ENCODE measurements at regions not wholly inside any gene's neighbourhood (a gene's known extent, or its start where the extent isn't known, plus 50 kb on each side); places are given as distances from the start of the nearest gene placed in this dataset.
A peak's percentile ranks its signal among the peaks of the same experiment; 100 is the strongest.

DNA sequence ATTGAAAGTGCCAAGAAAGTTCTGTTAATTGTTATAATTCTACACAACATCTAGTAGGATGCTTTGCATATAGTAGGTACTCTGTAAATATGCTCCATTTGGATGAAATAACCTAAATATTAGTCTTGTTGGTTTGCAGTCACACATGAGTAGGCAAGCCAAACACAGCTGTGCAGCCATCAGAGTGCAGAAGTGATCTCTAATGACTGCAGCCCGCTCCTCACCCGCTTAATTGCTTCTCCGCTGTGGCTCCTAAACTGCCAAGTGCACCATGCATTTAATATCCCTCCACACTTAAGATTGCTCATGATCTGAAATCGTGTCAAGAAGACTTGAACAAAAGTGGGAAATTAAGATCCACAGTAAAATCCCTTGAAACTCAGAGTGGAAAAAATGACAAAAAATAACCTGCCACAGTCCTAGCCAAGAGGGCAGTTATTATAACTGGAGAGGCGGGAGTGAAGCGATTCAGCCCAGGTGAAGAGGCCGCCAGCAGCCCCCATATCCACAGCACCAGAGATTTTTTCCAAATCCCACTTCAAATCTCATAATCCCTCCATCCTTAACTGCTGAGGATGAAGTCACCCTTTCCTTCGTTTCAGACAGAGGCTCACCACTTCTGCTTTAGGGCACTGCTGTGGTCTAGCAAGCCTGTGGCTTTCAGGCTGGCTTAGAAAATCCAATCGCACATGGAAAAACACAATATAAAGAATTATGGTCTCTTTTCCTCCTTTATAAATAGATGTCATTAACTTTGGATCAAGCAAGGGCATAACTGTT lies 69.5 kb downstream of the TMEM30B start:
- H3K27me3 ChIP-seq (ENCODE audit: low read depth) = peaks cover 4% of the 10 kb centered on the region
- no peaks in the 10 kb centered on the region for H3K9me3 ChIP-seq
- H3K4me3 ChIP-seq = no peak overlapping the region
- H3K36me3 ChIP-seq (replicated peaks) = no peaks in the 10 kb centered on the region
- no peaks in the 10 kb centered on the region for H3K4me1 ChIP-seq
- in situ Hi-C loops (cut with MboI; ENCODE audit: low sequenced_read_pairs) = no loop called here
- DNase-seq (ENCODE audit: low spot score in 2 of 2) = no peak

DNA sequence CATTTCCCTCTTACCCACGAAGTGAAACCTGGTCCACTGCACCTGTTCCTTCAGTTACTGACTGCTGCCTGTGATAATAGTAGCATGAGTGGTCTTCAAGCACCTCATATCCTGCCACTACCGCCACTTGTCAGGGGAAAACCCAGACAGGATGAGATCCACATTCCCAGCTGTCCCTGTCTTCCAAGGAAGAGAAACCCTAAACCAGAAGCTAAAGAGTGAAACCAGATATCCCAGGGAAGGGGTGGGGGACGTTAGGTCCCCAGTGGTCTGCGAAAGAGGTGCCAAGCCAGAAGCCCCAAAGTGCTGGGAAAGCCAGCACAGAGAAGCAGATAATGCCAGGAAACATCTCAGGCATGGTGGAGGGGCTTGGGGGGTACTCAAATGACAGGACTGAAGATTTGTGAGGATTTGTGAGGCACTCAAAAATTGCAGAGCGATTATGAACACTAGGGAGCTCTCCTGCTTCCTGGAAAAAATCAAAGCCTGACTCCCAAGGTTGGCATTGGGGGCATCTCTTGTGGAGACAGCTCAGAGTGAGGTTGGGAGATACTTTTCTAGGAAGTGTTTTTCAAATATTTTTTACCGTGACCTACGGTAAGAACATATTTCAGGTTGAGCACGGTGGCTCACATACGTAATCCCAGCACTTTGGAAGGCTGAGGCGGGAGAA lies 77.9 kb downstream of the TMEM30B start:
- H3K36me3 ChIP-seq (replicated peaks) = no peaks in the 10 kb centered on the region
- H3K4me1 ChIP-seq = no peaks in the 10 kb centered on the region
- H3K27me3 ChIP-seq (ENCODE audit: low read depth) = peaks cover 10% of the 10 kb centered on the region
- in situ Hi-C loops (cut with MboI; ENCODE audit: low sequenced_read_pairs) = no loop called here
- no peaks in the 10 kb centered on the region for H3K9me3 ChIP-seq
- no peak for DNase-seq (ENCODE audit: low spot score in 2 of 2)
- H3K4me3 ChIP-seq = no peak overlapping the region

DNA sequence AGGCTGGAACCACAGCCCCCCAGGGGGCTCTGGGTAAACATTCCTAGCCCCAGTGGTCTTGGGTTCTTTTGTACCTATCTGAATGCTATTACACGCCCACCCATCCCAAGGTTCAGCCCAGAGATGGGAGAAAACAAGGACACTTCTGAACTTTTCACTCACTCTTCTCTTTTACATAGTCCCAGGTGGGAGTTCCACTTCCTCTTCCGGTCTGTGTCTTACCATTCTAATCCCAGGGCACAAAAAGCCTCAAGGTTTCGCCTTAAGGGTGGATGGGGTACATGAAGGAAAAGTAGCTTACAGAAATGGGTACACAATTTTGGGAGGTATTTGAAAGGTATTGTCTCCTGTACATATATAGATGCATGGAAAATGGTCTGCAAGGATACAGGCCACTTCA lies 79.0 kb downstream of the TMEM30B start:
- Histone ChIP-seq H3K4me3 (no peak overlapping the region), H3K36me3 (replicated peaks) (no peaks in the 10 kb centered on the region), H3K4me1 (no peaks in the 10 kb centered on the region), H3K9me3 (no peaks in the 10 kb centered on the region), H3K27me3 (ENCODE audit: low read depth) (peaks cover 10% of the 10 kb centered on the region; the same call in 1 of the 2 replicates)
- no peak for DNase-seq (ENCODE audit: low spot score in 2 of 2)
- in situ Hi-C loops (cut with MboI; ENCODE audit: low sequenced_read_pairs) = no loop called here

DNA sequence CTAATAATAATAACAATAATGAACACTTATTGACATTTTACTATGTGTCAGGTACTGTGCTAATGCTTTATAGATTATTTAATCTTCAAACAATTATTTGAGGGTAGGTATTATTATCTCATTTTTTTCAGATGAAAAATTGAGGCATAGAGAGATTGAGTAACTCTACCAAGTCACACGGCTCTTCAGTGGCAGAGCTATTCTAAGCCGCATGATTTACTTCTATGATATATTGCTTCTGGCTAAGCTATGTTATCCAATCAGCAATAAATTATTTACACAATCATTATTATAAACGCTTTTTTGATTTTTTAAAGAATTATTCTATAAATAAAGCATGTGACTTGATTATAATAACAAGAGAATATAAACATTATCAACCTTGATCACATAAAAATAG lies 80.0 kb downstream of the TMEM30B start:
- in situ Hi-C loops (cut with MboI; ENCODE audit: low sequenced_read_pairs) = no loop called here
- H3K4me1 ChIP-seq = no peaks in the 10 kb centered on the region
- H3K36me3 ChIP-seq (replicated peaks) = no peaks in the 10 kb centered on the region
- DNase-seq (ENCODE audit: low spot score in 2 of 2) = no peak
- no peaks in the 10 kb centered on the region for H3K9me3 ChIP-seq
- no peak overlapping the region for H3K4me3 ChIP-seq
- H3K27me3 ChIP-seq (ENCODE audit: low read depth) = peaks cover 10% of the 10 kb centered on the region; the same call in 1 of the 2 replicates

DNA sequence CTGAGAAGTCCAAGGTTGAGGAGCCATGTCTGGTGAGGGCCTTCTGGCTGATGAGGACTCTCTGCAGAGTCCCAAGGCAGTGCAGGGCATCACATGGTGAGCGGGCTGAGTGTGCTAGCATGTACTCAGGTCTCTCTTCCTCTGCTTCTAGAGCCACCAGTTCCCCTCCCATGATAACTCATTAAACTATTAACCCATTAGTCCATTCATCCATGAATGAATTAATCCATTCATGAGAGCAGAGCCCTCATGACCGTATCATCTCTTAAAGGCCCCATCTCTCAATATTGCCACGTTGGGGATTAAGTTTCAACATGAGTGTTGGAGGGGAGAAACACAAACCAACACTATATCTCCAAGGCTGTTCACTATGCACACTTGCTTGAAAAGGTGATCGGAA lies 83.7 kb downstream of the TMEM30B start:
- peaks cover 10% of the 10 kb centered on the region; the same call in 1 of the 2 replicates for H3K27me3 ChIP-seq (ENCODE audit: low read depth)
- DNase-seq (ENCODE audit: low spot score in 2 of 2) = no peak
- in situ Hi-C loops (cut with MboI; ENCODE audit: low sequenced_read_pairs) = no loop called here
- no peaks in the 10 kb centered on the region for H3K4me1 ChIP-seq
- no peaks in the 10 kb centered on the region for H3K9me3 ChIP-seq
- no peaks in the 10 kb centered on the region for H3K36me3 ChIP-seq (replicated peaks)
- H3K4me3 ChIP-seq = no peak overlapping the region

DNA sequence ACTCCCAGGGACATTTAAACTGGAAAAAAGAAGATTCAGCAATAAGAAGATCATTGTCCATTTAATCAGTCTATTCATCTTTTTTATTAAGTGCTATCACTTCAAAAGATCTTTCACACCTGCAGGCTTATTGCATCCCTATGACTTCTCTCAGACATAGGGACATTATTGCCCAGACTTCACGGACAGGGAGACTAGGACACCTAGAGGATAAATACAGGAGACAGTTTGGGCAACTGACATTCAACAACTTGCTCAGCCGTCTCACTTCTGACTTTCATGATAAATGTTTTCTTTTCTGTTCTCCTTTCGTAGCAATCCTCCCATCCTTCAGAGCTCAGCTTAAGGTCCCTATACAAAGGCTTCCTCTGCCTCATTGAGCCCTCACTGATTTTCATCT lies 84.3 kb downstream of the TMEM30B start:
- Histone ChIP-seq H3K4me3 (no peak overlapping the region), H3K36me3 (replicated peaks) (no peaks in the 10 kb centered on the region), H3K4me1 (no peaks in the 10 kb centered on the region), H3K9me3 (no peaks in the 10 kb centered on the region), H3K27me3 (ENCODE audit: low read depth) (peaks cover 10% of the 10 kb centered on the region; the same call in 1 of the 2 replicates)
- no peak for DNase-seq (ENCODE audit: low spot score in 2 of 2)
- in situ Hi-C loops (cut with MboI; ENCODE audit: low sequenced_read_pairs) = no loop called here

DNA sequence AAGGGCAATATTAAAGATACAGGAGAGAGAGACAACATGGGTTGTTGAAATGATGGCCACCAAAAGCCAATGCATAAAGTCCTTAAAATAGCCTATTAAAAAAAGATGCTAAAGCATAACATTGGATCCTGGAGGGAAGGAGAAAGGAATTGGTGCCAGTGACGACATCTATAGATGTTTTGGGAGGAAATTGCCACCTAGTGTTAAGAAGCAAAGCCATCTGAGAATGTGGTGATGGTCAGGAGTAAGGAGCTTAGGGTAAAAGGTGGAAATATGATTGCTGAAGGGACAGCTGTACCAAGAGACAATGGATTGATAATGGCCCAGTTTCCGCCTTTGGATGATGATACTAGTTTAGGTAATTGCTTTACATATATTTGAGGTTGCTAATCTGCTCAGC lies 85.1 kb downstream of the TMEM30B start:
- H3K4me1 ChIP-seq = no peaks in the 10 kb centered on the region
- H3K9me3 ChIP-seq = no peaks in the 10 kb centered on the region
- H3K27me3 ChIP-seq (ENCODE audit: low read depth) = peaks cover 3% of the 10 kb centered on the region; the same call in 1 of the 2 replicates
- no peak overlapping the region for H3K4me3 ChIP-seq
- in situ Hi-C loops (cut with MboI; ENCODE audit: low sequenced_read_pairs) = no loop called here
- H3K36me3 ChIP-seq (replicated peaks) = no peaks in the 10 kb centered on the region
- no peak for DNase-seq (ENCODE audit: low spot score in 2 of 2)

DNA sequence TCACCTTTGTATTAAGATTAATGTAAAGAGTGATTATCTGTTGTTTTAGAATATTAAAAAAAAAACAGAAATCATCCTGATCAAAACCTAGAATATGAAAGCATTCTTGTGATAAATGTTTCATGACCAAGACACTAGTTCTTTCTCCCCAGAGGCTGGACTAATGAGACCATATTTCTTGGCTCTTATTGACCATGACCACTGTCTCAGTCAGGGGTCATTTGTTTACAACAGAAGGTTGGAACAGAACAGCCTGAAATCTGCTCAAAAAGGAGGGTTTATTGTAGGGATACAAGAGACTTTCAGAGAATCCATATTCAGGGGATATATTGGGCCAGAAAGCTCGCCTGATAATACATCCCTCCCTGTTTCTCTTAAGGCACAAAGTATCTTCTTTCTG lies 87.7 kb downstream of the TMEM30B start:
- H3K9me3 ChIP-seq = no peaks in the 10 kb centered on the region
- H3K36me3 ChIP-seq (replicated peaks) = no peaks in the 10 kb centered on the region
- in situ Hi-C loops (cut with MboI; ENCODE audit: low sequenced_read_pairs) = no loop called here
- DNase-seq (ENCODE audit: low spot score in 2 of 2) = no peak
- peaks cover 15% of the 10 kb centered on the region; the same call in 1 of the 2 replicates for H3K27me3 ChIP-seq (ENCODE audit: low read depth)
- no peaks in the 10 kb centered on the region for H3K4me1 ChIP-seq
- no peak overlapping the region for H3K4me3 ChIP-seq

DNA sequence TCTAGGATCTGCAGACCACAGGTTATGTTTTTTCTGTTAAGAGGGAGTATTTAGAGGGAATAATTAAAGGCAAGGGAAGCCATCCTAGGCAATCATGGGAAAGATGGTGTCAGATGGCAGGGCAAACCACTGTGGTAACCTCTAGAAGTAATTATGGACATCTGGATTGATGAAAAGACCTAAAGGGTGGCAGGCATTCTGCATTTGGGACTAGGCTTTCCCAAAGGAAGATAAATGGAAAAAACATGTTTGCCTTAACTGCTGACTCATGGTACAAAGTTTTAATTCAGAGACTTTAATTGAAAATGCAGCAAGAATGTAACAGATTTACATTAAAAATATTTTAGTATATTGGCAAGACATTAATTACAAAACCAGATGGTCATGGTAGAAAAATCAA lies 88.1 kb downstream of the TMEM30B start:
- no peaks in the 10 kb centered on the region for H3K36me3 ChIP-seq (replicated peaks)
- no peak overlapping the region for H3K4me3 ChIP-seq
- no peaks in the 10 kb centered on the region for H3K9me3 ChIP-seq
- no peak for DNase-seq (ENCODE audit: low spot score in 2 of 2)
- H3K4me1 ChIP-seq = no peaks in the 10 kb centered on the region
- H3K27me3 ChIP-seq (ENCODE audit: low read depth) = peaks cover 15% of the 10 kb centered on the region; the same call in 1 of the 2 replicates
- in situ Hi-C loops (cut with MboI; ENCODE audit: low sequenced_read_pairs) = no loop called here

DNA sequence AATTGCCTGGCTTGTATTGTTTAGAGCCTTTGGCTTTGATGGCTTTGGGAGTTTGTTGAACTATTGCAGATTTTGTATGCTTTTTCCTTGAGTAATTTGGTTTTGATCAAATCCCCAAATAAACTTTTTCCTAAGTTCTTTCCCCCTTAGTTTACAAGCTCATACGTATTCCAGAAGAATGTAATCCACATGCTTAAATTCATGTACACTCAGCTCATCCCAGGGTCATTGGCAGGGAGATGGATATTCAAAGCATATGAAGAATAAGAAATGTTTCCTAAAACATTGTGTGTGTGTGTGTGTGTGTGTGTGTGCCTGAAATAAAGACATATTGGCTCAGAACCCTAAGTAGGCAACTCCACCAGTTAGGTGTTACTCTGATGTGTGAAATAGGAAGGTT lies 89.4 kb downstream of the TMEM30B start:
- no peak for DNase-seq (ENCODE audit: low spot score in 2 of 2)
- Histone ChIP-seq H3K4me3 (no peak overlapping the region), H3K4me1 (no peaks in the 10 kb centered on the region), H3K9me3 (no peaks in the 10 kb centered on the region), H3K27me3 (ENCODE audit: low read depth) (peaks cover 15% of the 10 kb centered on the region; the same call in 1 of the 2 replicates), H3K36me3 (replicated peaks) (no peaks in the 10 kb centered on the region)
- in situ Hi-C loops (cut with MboI; ENCODE audit: low sequenced_read_pairs) = no loop called here

DNA sequence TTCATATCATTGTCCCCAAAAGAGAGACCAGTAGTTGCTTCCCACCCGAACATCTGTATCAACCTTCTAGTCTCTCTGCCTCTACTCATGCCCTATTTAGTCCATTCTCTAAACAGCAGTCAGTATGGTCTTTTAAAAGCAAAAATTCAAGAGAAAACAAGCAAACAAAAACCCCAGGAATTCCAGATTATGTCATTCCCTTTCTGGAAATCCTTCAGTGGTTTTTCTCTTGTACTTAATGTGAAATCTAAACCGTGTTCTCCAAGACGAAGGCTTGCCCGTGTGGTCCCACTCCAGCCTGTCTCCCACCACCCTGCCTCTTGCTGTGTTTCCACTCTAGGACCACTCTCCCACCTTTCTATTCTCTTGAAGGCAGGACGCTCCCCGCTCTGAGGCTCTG lies 90.8 kb downstream of the TMEM30B start:
- H3K27me3 ChIP-seq (ENCODE audit: low read depth) = peaks cover 15% of the 10 kb centered on the region; the same call in 1 of the 2 replicates
- DNase-seq (ENCODE audit: low spot score in 2 of 2) = no peak
- in situ Hi-C loops (cut with MboI; ENCODE audit: low sequenced_read_pairs) = no loop called here
- H3K36me3 ChIP-seq (replicated peaks) = no peaks in the 10 kb centered on the region
- H3K4me3 ChIP-seq = no peak overlapping the region
- H3K9me3 ChIP-seq = no peaks in the 10 kb centered on the region
- no peaks in the 10 kb centered on the region for H3K4me1 ChIP-seq

DNA sequence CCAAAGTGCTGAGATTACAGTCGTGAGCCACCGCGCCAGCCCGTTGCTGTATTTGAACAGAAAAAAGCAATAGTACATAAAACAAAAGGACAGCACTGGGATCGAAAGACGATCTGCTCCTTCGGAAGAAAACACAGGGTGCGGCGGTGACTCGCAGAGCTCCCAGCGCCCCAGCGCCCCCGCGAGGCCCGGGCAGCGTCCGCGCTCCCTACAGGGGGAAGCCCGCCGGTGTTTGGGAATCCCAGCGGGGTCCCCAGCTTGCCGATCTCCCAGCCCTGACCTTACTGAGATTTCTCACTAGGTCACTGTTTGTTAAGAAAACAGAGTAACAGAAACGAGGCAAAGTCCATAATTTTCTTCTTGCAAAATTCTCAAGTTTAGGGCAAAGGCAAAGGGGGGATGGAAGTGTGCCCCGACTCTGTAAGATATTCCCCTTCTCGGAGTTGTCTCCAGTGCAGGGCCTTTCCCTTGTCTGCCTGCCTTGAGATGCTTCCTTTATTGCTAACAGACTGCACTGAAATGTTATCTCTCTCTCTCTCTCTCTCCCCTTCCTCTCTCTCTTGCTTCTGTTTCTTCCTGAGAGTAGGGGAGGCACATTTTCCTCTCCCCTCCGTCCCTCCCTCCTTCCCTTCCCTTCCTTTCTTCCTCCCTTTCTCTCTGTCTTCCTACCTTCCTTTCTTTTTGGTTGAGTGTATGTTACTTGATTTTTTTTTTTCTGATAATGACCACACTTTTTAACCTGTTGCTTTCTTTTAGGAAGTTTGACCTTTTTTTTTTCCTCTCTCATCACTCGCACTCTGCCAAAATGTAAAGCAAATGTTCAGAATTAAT lies 91.9 kb downstream of the TMEM30B start:
- in situ Hi-C loops (cut with MboI; ENCODE audit: low sequenced_read_pairs) = no loop called here
- peak in 1 of 2 experiments; percentile 49 for DNase-seq (ENCODE audit: low spot score in 2 of 2)
- Histone ChIP-seq H3K4me1 (no peaks in the 10 kb centered on the region), H3K9me3 (no peaks in the 10 kb centered on the region), H3K36me3 (replicated peaks) (no peaks in the 10 kb centered on the region), H3K4me3 (no peak overlapping the region), H3K27me3 (ENCODE audit: low read depth) (peaks cover 15% of the 10 kb centered on the region; the same call in 1 of the 2 replicates)

DNA sequence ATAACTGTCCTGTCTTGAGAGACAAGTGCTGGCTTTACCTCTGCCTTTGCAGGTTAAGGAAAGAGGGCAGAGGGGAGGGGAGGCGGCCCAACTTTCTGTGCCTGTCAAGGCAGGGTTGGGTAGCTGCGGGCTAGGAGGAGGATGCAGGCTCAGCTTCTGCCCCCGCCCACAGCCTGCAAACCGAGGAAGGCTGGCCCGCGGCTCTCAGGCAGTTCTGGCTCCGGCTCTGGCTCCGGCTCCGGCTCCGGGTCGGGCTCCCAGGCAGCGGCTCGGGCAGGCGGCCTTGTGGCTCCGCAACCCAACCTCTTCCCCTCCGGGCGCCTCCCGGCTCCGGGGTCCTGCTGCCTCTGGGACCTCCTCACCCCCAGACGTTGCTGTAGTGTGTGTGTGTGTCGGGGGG lies 92.9 kb downstream of the TMEM30B start:
- Histone ChIP-seq H3K9me3 (no peaks in the 10 kb centered on the region), H3K27me3 (ENCODE audit: low read depth) (peaks cover 15% of the 10 kb centered on the region; the same call in 1 of the 2 replicates), H3K4me1 (no peaks in the 10 kb centered on the region), H3K36me3 (replicated peaks) (no peaks in the 10 kb centered on the region), H3K4me3 (no peak overlapping the region)
- in situ Hi-C loops (cut with MboI; ENCODE audit: low sequenced_read_pairs) = no loop called here
- DNase-seq (ENCODE audit: low spot score in 2 of 2) = no peak
